Activated CD8-positive, alpha-beta memory T cell treated with anti-CD3 and anti-CD28 coated beads, Interleukin-2, amount 10 ng/mL, durations not matched to agents 7 days and 5 days (primary cell): ENCODE measurements at regions not wholly inside any gene's neighbourhood (a gene's known extent, or its start where the extent isn't known, plus 50 kb on each side); places are given as distances from the start of the nearest gene placed in this dataset.

ENCODE experiments used
- ATAC-seq: fragments of 150-1000 bp; cut with Tn5 transposase; one replicate; pipeline ENCODE4 v1.10.0; 2021; ENCODE audit warnings: moderate library complexity
- CTCF ChIA-PET: fragments of 350-600 bp; sonication (Branson Sonifier 250); formaldehyde crosslinking; loops from one replicate; lab custom pipeline; 2021; ENCODE audit warnings: antibody characterized with exemption; lab: Charles Lee
- DNase-seq: peaks from one replicate; pipeline ENCODE4 v3.0.0-alpha.2; 2020
- H3K27ac Mint-ChIP-seq: one replicate; pipeline ENCODE4 v1.8.0; 2021; ENCODE audit warnings: mild to moderate bottlenecking, mixed read lengths
- H3K27me3 Mint-ChIP-seq: one replicate; pipeline ENCODE4 v1.8.0; 2021; ENCODE audit warnings: mixed read lengths
- H3K36me3 Mint-ChIP-seq: one replicate; pipeline ENCODE4 v1.8.0; 2021; ENCODE audit warnings: mild to moderate bottlenecking, mixed read lengths
- H3K4me1 Mint-ChIP-seq: one replicate; pipeline ENCODE4 v1.8.0; 2021; ENCODE audit warnings: mixed read lengths
- H3K4me3 Mint-ChIP-seq: one replicate; pipeline ENCODE4 v1.8.0; 2021; ENCODE audit warnings: mild to moderate bottlenecking, moderate library complexity, mixed read lengths
- H3K9me3 Mint-ChIP-seq: one replicate; pipeline ENCODE4 v1.8.0; 2022; ENCODE audit warnings: low read depth, mixed read lengths

DNA sequence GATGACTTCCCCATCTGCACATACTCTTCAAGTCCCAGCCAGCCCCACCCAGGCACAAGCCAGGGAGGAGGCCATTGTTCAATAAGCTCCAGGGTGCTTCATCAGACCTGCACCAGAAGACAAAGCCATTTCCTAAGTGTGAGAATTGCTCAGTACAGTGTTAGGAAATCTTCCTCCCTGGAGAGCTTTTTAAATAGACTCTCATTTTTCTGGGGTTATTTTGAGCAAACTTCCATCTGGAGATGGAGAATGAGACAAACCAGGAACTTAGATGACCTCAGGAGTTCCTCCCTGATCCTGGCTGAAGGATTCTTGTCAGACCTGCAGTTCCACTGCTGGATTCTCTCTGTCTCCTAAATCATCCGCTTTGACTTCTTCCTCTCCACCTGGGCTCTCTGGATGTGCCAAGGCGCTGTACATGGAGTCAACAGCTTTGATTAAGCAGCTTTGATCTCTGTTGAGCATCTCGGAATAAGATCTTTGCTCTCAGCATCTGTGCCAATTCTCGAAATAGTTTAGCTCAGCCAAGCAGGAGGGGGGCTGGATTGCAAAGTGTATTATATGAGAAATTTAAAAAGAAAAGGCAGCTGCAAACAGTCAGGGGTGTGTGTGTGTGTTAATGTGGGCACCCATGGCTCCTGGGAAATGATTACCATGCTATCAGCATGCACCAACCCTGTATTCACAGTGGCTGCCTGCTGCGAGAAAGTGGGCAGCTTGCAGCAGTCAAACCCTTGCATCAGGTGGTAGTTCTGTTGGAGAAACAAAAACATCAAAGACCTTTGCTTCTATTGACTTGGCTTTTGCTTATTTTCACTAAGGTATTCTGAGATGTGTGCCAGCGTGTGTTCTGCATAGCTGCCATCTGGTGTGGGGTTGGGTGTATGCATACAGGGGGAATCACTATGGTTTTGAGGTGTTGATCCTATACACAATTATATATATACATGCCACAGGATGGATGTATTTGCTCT lies 70.2 kb upstream of the NAV2 start:
- ATAC-seq (no peak), DNase-seq (no peak)
- CTCF ChIA-PET: no interaction called here
- no peak overlapping the region for H3K27ac Mint-ChIP-seq
- no peaks in the 10 kb centered on the region for H3K9me3 Mint-ChIP-seq
- no peaks in the 10 kb centered on the region for H3K4me1 Mint-ChIP-seq
- no peak overlapping the region for H3K4me3 Mint-ChIP-seq
- no peaks in the 10 kb centered on the region for H3K27me3 Mint-ChIP-seq
- no peaks in the 10 kb centered on the region for H3K36me3 Mint-ChIP-seq

DNA sequence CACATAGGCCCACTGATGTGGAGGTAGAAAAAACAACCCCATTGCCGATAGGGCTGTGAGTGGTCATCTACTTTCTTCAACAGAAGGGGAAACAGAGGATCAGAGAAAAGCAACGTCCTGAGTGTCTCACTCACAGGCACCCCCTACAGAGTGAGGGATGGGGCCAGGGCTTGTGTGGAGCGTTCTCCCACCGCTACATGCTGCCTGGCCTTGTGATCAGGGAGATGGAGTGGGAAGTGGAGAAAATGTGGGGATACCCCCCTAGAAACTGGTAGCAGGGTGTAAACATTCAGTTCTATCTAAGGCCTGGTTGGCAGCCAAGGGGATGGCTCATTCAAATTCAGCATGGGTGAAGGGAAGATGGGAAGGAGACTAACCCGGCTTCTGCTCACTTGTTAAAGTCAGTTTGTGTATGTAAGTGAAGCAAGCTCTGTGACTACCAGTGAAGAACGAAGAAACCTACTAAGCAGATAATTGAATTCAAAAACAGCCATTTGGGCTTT lies 73.0 kb upstream of the NAV2 start:
- CTCF ChIA-PET: no interaction called here
- no peaks in the 10 kb centered on the region for H3K36me3 Mint-ChIP-seq
- ATAC-seq: no peak
- H3K4me3 Mint-ChIP-seq: no peak overlapping the region
- H3K27ac Mint-ChIP-seq: no peak overlapping the region
- no peak for DNase-seq
- no peaks in the 10 kb centered on the region for H3K4me1 Mint-ChIP-seq
- no peaks in the 10 kb centered on the region for H3K9me3 Mint-ChIP-seq
- H3K27me3 Mint-ChIP-seq: no peaks in the 10 kb centered on the region

DNA sequence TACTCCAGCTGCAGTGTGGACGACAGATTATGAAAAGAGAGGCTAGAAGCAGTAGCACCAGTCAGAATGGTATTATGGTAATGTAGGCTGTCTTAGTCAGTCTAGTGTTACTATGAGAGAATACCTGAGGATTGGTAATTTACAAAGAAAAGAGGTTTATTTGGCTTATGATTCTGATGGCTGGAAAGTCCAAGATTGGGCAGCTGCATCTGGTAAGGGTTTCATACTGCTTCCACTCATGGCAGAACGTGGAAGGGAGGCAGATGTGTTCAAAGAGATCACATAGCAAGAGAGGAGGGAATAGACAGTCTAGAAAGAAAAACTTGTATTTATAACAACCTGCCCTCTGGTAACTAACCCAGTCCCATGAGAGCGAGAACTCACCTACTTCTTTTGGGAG lies 77.3 kb upstream of the NAV2 start:
- CTCF ChIA-PET: no interaction called here
- H3K27ac Mint-ChIP-seq: no peak overlapping the region

DNA sequence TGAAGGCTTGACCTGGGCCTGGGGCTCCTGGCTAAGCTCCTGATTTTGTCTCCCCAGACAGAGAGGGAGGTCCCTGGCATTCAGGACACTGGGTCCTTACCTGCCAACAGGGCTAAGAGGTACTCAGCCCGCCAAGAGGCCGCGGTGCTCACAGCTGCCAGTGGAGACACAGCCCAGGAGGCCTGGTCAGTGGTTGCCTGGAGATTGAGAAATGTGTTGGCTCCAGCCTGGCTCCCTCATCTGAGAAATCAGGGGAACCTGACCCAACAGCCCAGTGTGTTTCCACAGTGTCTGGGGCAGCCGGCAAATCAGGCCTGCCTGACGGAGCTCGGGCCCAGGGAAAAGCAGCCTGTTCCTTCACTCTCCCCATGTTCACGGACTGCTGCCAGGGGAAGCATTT lies 79.4 kb upstream of the NAV2 start:
- no peak overlapping the region for H3K4me3 Mint-ChIP-seq
- H3K9me3 Mint-ChIP-seq: no peaks in the 10 kb centered on the region
- no peak overlapping the region for H3K27ac Mint-ChIP-seq
- H3K27me3 Mint-ChIP-seq: no peaks in the 10 kb centered on the region
- CTCF ChIA-PET: no interaction called here
- ATAC-seq: no peak
- no peak for DNase-seq
- no peaks in the 10 kb centered on the region for H3K36me3 Mint-ChIP-seq
- H3K4me1 Mint-ChIP-seq: no peaks in the 10 kb centered on the region

More for the DNA sequence above, 77.3 kb upstream of the NAV2 start:
- ATAC-seq (no peak), DNase-seq (no peak)
- Mint-ChIP-seq H3K27me3 (no peaks in the 10 kb centered on the region), H3K9me3 (no peaks in the 10 kb centered on the region), H3K36me3 (no peaks in the 10 kb centered on the region), H3K4me3 (no peak overlapping the region), H3K4me1 (no peaks in the 10 kb centered on the region)

DNA sequence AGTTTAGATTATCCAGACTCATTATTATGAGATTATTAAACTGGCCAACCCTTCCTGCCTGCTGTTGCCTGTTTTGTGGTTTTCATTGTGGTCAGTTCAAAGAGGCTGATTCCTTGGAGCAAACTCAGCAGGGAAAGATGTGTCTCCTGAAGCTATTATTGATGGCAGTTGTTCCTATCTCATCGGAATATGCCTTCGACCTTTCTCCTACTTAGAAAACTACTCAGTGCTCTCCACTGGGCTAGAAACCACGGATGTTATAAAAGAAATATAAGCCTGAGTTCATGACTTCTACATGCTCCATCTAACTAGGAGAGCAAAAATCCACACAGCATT lies 80.2 kb upstream of the NAV2 start:
- DNase-seq (no peak), ATAC-seq (no peak)
- H3K9me3 Mint-ChIP-seq: no peaks in the 10 kb centered on the region
- H3K4me1 Mint-ChIP-seq: no peaks in the 10 kb centered on the region
- CTCF ChIA-PET: no interaction called here
- H3K36me3 Mint-ChIP-seq: no peaks in the 10 kb centered on the region
- H3K4me3 Mint-ChIP-seq: no peak overlapping the region
- no peaks in the 10 kb centered on the region for H3K27me3 Mint-ChIP-seq
- H3K27ac Mint-ChIP-seq: no peak overlapping the region

DNA sequence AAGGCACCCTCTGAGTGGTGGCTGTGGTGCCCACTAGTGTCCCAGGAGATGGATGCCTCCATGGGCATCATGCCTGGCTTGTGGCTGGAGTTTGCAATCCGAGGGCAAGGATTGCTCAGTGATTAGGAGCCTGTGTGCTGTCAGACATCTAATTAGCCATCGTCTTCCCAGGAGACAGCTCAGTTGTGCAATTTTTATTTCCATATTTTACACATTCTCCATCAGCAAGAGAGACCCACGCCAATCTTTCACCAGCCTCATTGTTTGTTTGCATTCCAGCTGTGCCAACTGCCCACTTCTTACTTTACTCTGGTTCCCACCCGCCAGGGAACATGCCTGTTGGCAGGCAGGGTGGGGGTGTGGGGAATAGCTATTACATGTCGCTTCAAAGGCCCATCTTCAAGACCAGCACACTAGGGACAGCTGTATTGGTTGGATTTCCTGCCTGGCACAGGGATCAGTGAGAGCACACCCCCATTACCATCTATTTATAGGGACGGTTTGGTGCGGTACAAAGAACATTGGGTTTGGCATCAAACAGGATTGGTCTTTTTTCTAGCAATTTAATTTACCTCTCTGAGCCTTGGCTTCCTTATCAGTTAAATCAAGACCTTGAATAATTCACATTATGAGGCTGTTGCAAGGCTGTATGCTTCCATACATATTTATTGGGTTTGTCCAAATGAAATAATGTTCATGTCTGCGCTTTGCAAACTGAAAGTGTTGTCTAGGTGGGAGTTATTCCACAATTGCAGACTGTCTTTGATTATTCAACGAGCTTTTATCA lies 80.7 kb upstream of the NAV2 start:
- Mint-ChIP-seq H3K27me3 (no peaks in the 10 kb centered on the region), H3K27ac (no peak overlapping the region), H3K4me3 (no peak overlapping the region), H3K9me3 (no peaks in the 10 kb centered on the region), H3K4me1 (no peaks in the 10 kb centered on the region), H3K36me3 (no peaks in the 10 kb centered on the region)
- CTCF ChIA-PET: no interaction called here
- DNase-seq (no peak), ATAC-seq (no peak)

DNA sequence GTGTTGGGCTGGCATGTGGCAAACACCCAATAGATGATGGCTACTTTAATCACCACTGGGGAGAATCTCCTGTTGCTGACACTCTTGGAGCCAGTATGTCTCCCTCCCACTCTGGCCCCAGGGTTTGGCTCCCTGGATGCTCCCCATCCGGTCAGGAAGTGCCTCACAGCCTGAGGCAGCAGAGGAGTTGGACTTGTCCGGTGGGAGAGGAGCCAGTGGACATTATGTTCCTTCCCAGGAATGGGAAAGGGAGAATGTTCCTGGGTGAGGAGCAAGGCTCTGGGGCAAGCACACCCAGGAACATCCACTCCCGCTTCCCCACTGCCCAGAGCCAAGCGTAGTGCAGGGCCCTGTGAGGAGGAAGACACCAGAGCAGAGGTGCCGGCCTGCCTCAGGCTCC lies 84.6 kb upstream of the NAV2 start:
- Mint-ChIP-seq H3K27me3 (peaks cover 5% of the 10 kb centered on the region), H3K9me3 (no peaks in the 10 kb centered on the region), H3K36me3 (no peaks in the 10 kb centered on the region), H3K4me3 (no peak overlapping the region), H3K27ac (no peak overlapping the region), H3K4me1 (no peaks in the 10 kb centered on the region)
- CTCF ChIA-PET: no interaction called here
- DNase-seq: no peak
- no peak for ATAC-seq

DNA sequence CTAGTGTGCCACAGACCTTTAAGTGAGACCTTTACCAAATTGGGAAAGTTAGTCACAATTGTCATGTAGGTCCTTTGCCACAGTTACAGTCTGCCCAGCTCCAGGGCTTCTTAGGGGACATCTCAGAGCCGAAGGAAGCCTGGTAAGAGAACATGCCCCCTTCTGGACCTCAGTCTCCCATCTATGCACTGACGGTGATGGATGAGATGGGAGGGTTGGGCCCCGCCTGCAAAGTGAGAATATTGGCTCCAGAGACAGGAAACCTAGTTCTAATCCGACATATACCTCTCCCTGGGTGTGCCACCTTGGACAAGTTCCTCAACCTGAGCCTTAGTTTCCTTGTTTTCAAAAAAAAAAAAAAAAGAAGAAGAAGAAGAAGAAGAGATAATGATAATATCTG lies 85.1 kb upstream of the NAV2 start:
- Mint-ChIP-seq H3K9me3 (no peaks in the 10 kb centered on the region), H3K36me3 (no peaks in the 10 kb centered on the region), H3K27me3 (peaks cover 5% of the 10 kb centered on the region), H3K27ac (no peak overlapping the region), H3K4me1 (no peaks in the 10 kb centered on the region), H3K4me3 (no peak overlapping the region)
- ATAC-seq: no peak
- DNase-seq: no peak
- CTCF ChIA-PET: no interaction called here

DNA sequence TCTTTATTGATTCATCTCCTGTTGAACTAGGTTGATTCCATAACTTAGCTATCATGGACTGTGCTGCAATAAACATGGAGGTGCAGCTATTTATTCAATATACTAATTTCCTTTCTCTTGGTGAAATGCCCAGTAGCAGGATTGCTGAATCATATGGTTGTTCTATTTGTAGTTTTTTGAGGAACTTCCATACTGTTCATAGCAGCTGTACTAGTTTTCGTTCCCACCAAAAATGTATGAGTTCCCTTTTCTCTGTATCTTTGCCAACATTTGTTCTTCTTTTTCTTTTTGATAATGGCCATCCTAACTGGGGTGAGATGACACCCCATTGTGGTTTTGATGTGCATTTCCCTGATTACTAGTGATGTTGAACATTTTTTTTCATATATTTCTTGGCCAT lies 87.2 kb upstream of the NAV2 start:
- no peaks in the 10 kb centered on the region for H3K4me1 Mint-ChIP-seq
- H3K27ac Mint-ChIP-seq: no peak overlapping the region
- no peaks in the 10 kb centered on the region for H3K9me3 Mint-ChIP-seq
- peaks cover 5% of the 10 kb centered on the region for H3K27me3 Mint-ChIP-seq
- H3K4me3 Mint-ChIP-seq: no peak overlapping the region
- H3K36me3 Mint-ChIP-seq: no peaks in the 10 kb centered on the region
- ATAC-seq (no peak), DNase-seq (no peak)
- CTCF ChIA-PET: no interaction called here

DNA sequence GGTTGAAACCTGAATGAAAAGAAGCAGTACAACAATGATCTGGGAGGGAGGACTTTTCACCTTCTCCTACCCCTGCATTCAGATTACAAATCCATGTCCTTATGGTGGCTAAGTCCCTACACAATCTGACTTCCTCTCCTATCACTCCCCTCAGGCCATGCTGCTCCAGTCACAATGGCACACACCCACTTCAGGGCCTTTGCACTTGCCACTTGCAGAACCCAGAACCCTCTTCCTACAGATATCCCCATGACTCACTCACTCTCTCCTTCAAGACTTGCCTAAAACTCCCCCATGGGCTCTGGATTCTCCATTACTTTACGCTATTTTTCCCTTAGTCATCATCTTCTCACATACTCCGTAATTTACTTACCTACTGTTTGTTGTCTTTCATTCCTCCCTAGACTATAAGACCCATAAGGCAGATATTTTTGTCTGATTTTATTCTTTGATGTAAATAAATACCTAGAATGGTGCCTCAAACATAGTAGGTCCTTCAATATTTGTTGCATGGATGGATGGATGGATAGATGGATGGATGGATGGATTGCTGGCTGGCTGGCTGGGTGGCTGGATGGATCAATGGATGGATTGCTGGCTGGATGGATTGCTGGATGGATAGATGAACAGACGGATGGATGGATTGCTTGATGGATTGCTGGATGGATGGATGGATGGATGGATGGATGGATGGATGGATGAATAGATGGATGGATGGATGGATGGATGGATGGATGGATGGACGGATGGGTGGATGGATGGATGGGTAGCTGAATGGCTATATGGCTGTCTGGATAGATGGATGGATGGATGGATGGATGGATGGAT lies 94.7 kb upstream of the NAV2 start:
- H3K27me3 Mint-ChIP-seq: no peaks in the 10 kb centered on the region
- H3K4me1 Mint-ChIP-seq: no peaks in the 10 kb centered on the region
- no peak for DNase-seq
- CTCF ChIA-PET: no interaction called here
- H3K36me3 Mint-ChIP-seq: no peaks in the 10 kb centered on the region
- H3K9me3 Mint-ChIP-seq: no peaks in the 10 kb centered on the region
- no peak overlapping the region for H3K27ac Mint-ChIP-seq
- no peak overlapping the region for H3K4me3 Mint-ChIP-seq
- no peak for ATAC-seq

DNA sequence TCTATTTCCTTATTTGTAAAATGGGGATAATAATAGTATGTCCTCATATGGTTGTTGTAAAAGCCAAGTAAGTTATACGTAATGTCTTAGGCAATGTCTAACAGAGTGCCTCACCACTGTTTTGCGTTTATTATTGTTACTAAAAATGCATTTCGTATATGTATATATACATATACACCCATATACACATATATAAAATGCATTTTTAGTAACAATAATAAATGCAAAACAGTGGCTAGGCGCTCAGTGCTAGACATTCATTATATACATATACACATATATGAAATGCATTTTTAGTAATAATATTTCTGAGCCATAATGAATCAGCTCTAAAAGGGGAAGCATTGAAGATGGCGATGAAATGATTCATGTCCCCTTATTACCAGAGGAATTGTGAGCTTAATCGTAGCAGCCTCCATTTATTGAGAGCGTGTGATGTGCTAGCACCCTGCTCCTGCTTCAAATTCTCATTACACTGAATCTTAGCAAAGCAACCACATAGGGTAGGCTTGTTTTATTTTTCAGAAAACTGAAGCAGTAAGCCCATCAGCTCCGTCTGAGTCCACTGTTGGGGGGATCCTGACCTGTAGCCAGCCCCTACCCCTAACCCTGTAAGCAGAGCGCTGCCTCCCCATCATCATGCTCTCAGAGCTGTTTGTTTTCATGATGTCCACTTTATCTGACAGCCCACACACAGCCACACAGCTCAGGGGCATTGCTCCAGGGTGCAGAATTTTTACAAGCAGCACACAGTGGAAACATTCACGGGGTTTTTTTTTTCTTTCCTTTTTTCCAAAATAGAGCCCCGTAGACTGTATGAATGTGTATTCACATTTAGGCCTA lies 97.1 kb upstream of the NAV2 start:
- Mint-ChIP-seq H3K27me3 (no peaks in the 10 kb centered on the region), H3K4me1 (no peaks in the 10 kb centered on the region), H3K27ac (no peak overlapping the region), H3K4me3 (no peak overlapping the region), H3K9me3 (peaks cover under 1% of the 10 kb centered on the region), H3K36me3 (no peaks in the 10 kb centered on the region)
- CTCF ChIA-PET: no interaction called here
- no peak for ATAC-seq
- no peak for DNase-seq

DNA sequence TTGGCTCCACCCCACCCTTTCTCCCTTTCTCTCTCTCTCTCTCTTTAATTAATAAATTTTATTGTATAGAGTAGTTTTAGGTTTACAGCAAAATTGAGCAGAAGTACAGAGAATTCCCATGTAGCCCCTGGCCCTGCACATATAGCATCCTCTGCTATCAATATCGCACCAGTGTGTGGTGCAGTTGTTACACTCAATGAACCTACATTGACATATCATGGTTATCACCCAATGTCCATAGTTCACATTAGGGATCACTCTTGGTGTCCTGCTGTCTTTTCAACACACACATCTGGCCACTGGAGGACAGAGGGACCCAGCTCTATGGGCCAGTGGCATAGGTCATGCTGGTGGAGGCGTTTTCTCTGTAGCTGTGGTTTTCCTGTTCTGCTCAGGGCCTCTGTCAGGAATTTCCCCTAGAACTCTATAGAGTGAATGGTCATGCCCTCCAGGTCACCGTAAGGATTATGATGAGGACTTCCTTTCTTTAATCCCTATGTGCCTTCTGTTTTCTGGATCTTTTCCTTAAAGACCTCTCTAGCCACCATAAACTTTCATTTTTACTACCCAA lies 98.2 kb upstream of the NAV2 start:
- ATAC-seq (no peak), DNase-seq (no peak)
- no peaks in the 10 kb centered on the region for H3K36me3 Mint-ChIP-seq
- H3K4me3 Mint-ChIP-seq: no peak overlapping the region
- H3K27ac Mint-ChIP-seq: no peak overlapping the region
- CTCF ChIA-PET: no interaction called here
- peaks cover 3% of the 10 kb centered on the region for H3K9me3 Mint-ChIP-seq
- H3K27me3 Mint-ChIP-seq: no peaks in the 10 kb centered on the region
- H3K4me1 Mint-ChIP-seq: no peaks in the 10 kb centered on the region
